HEK293 (cell line): ENCODE measurements at regions not wholly inside any gene's neighbourhood (a gene's known extent, or its start where the extent isn't known, plus 50 kb on each side); places are given as distances from the start of the nearest gene placed in this dataset.
A peak's percentile ranks its signal among the peaks of the same experiment; 100 is the strongest.

Source experiments
- CTCF ChIA-PET: fragments of 350-600 bp; formaldehyde crosslinking; extraction: SDS; loops from one replicate; lab custom pipeline; 2021; ENCODE audit warnings: antibody characterized with exemption; lab: Yijun Ruan, JAX
- POLR2A ChIA-PET: fragments of 300-600 bp; formaldehyde crosslinking; extraction: SDS; loops from one replicate; lab custom pipeline; 2020; ENCODE audit warnings: antibody characterized with exemption, inconsistent platforms; lab: Yijun Ruan, JAX
- H3K27ac ChIP-seq: fragments of 200-500 bp; sonication (Bioruptor generic); 2 replicates; pipeline ENCODE4 v1.5.1; 2014; ENCODE audit warnings: low read depth, low read length, control low read depth, inconsistent platforms; ENCODE audit errors: extremely low read depth
- H3K36me3 ChIP-seq, 2 experiments: fragments of 200-500 bp in 1 of 2; sonication (Bioruptor generic) in 1 of 2; 1 replicate in 1 of 2; 2 replicates in 1 of 2; pipeline ENCODE4 v1.5.1; 2014 to 2017; ENCODE audit warnings: inconsistent platforms in 2 of 2, low read length in 2 of 2; ENCODE audit not compliant: control insufficient read depth in 2 of 2, insufficient read depth in 1 of 2
- H3K4me1 ChIP-seq: fragments of 200-500 bp; sonication (Bioruptor generic); 2 replicates; pipeline ENCODE4 v1.5.1; 2014; ENCODE audit warnings: mild to moderate bottlenecking, low read length, inconsistent platforms; ENCODE audit not compliant: control insufficient read depth, insufficient read depth
- H3K4me3 ChIP-seq: 2 replicates; pipeline ENCODE4 v1.5.1; 2011; ENCODE audit warnings: low read depth, mild to moderate bottlenecking, control low read depth, low read length, moderate library complexity
- H3K9me3 ChIP-seq: fragments of 200-500 bp; sonication (Bioruptor generic); 2 replicates; pipeline ENCODE4 v1.5.1; 2014; ENCODE audit warnings: low read depth, low read length, inconsistent platforms; ENCODE audit not compliant: control insufficient read depth, insufficient read depth
- BCL11A ChIP-seq: fragments of 450-650 bp; formaldehyde crosslinking; IDR thresholded peaks from 2 replicates; pipeline ENCODE4 v1.5.1; 2016; ENCODE audit warnings: low read depth, missing biosample characterization, missing genetic modification characterization
- GLIS1 ChIP-seq: fragments of 450-650 bp; formaldehyde crosslinking; IDR thresholded peaks from 2 replicates; pipeline ENCODE4 v1.5.1; 2016; ENCODE audit warnings: missing biosample characterization, missing genetic modification characterization
- KLF9 ChIP-seq: fragments of 450-650 bp; formaldehyde crosslinking; IDR thresholded peaks from 2 replicates; pipeline ENCODE4 v1.5.1; 2016; ENCODE audit warnings: missing biosample characterization, missing genetic modification characterization, low read depth
- ZNF112 ChIP-seq: fragments of 450-650 bp; formaldehyde crosslinking; IDR thresholded peaks from 2 replicates; pipeline ENCODE4 v1.5.0; 2017; ENCODE audit warnings: missing biosample characterization, missing genetic modification characterization
- ZNF133 ChIP-seq: fragments of 450-650 bp; formaldehyde crosslinking; IDR thresholded peaks from 2 replicates; pipeline ENCODE4 v1.5.1; 2016; ENCODE audit warnings: missing biosample characterization, missing genetic modification characterization
- ZNF146 ChIP-seq: fragments of 450-650 bp; formaldehyde crosslinking; IDR thresholded peaks from 2 replicates; pipeline ENCODE4 v1.5.1; 2016; ENCODE audit warnings: missing biosample characterization, missing genetic modification characterization
- ZNF16 ChIP-seq: fragments of 450-650 bp; formaldehyde crosslinking; IDR thresholded peaks from 2 replicates; pipeline ENCODE4 v1.5.1; 2016; ENCODE audit warnings: low read depth, missing biosample characterization, missing genetic modification characterization
- ZNF169 ChIP-seq: fragments of 450-650 bp; formaldehyde crosslinking; IDR thresholded peaks from 2 replicates; pipeline ENCODE4 v1.5.1; 2016; ENCODE audit warnings: missing biosample characterization, missing genetic modification characterization
- ZNF239 ChIP-seq: fragments of 450-650 bp; formaldehyde crosslinking; IDR thresholded peaks from 2 replicates; pipeline ENCODE4 v1.5.1; 2016; ENCODE audit warnings: missing biosample characterization, missing genetic modification characterization
- ZNF37A ChIP-seq: fragments of 450-650 bp; IDR thresholded peaks from 2 replicates; pipeline ENCODE4 v1.5.1; 2018; ENCODE audit warnings: missing biosample characterization, missing genetic modification characterization
- ZNF433 ChIP-seq: fragments of 450-650 bp; formaldehyde crosslinking; IDR thresholded peaks from 2 replicates; pipeline ENCODE4 v1.5.1; 2016; ENCODE audit warnings: missing biosample characterization, missing genetic modification characterization, low read depth
- ZNF571 ChIP-seq: fragments of 450-650 bp; formaldehyde crosslinking; IDR thresholded peaks from 2 replicates; pipeline ENCODE4 v1.5.0; 2017; ENCODE audit warnings: missing biosample characterization, missing genetic modification characterization
- ZNF623 ChIP-seq: fragments of 450-650 bp; formaldehyde crosslinking; IDR thresholded peaks from 2 replicates; pipeline ENCODE4 v1.5.1; 2016; ENCODE audit warnings: missing biosample characterization, missing genetic modification characterization
- ZNF658 ChIP-seq: fragments of 450-650 bp; formaldehyde crosslinking; IDR thresholded peaks from 2 replicates; pipeline ENCODE4; 2016; ENCODE audit warnings: missing biosample characterization, missing genetic modification characterization
- ZNF768 ChIP-seq: fragments of 450-650 bp; formaldehyde crosslinking; IDR thresholded peaks from 2 replicates; pipeline ENCODE4 v1.5.1; 2018; ENCODE audit warnings: missing biosample characterization, mild to moderate bottlenecking, missing genetic modification characterization
- TF ChIP-seq, protein P1 (sequence below): fragments of 450-650 bp; formaldehyde crosslinking; IDR thresholded peaks from 2 replicates; pipeline ENCODE4 v1.5.1; 2016; ENCODE audit warnings: missing biosample characterization, missing genetic modification characterization, low read depth
- TF ChIP-seq, protein P2 (sequence below): fragments of 450-650 bp; formaldehyde crosslinking; IDR thresholded peaks from 2 replicates; pipeline ENCODE4 v1.5.1; 2017; ENCODE audit warnings: missing biosample characterization, missing genetic modification characterization
- TF ChIP-seq, protein P3 (sequence below): fragments of 450-650 bp; formaldehyde crosslinking; IDR thresholded peaks from 2 replicates; pipeline ENCODE4 v1.5.1; 2016; ENCODE audit warnings: missing biosample characterization, missing genetic modification characterization

DNA sequence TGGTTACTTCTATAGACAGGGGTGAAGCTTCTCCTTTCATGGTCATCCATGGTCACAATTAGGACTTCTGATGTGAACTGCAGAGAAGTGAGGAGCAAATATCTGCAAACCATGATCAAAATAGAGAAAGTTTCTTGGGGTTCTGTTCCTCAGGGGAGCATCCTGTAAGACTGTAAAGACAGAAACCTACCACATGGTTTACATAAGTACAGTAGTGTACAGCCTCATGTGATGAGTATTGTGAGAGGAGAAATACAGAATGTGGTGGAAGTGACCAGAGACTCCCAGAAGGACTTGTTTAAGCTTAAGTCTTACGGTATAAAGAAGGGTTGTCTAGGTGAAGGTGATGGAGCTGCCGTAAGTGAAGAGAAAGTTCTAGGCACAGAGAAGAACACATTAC is 484.7 kb downstream of the LRIG3 start:
- H3K36me3 ChIP-seq, result no peaks in the 10 kb centered on the region
- H3K4me3 ChIP-seq, result no peak overlapping the region
- CTCF ChIA-PET, result interaction anchor here (0.7 kb wide), 1 partner anchor 714 kb away, joined by 3 read pairs; no protein-coding TSS in a partner anchor
- H3K4me1 ChIP-seq, result no peaks in the 10 kb centered on the region
- no peaks in the 10 kb centered on the region for H3K9me3 ChIP-seq
- TF ChIP-seq ZNF146 (tag by site-specific recombination), result no peak
- POLR2A ChIA-PET, result no interaction called here
- H3K27ac ChIP-seq, result no peak overlapping the region

DNA sequence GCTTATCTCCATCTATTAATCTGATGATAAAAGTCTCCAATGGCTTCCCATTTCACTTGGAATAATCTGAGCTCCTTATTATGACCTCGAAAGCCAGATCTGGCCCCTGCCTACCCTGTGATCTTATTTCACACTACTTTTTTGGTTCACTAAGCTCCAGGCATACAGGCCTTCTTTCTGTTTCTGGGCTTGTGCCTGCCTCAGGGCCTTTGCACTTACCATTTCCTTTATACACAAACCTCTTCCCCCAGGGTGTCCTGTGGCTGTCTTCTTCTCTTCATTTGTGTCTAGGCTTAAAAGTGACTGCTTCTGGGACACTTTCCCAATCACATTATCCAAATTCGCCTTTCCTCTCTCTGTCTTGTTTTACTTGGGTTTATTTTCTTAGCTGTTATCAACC is 478.8 kb downstream of the LRIG3 start:
- Histone ChIP-seq H3K9me3 (no peaks in the 10 kb centered on the region), H3K4me1 (no peaks in the 10 kb centered on the region), H3K36me3 (no peaks in the 10 kb centered on the region)
- ChIA-PET CTCF (interaction anchor here (0.6 to 1.3 kb wide), 2 partner anchors 94 to 143 kb away, joined by 3 to 4 read pairs; no protein-coding TSS in a partner anchor), POLR2A (no interaction called here)
- peak; percentile 52; the same call in 1 of the 2 replicates for TF ChIP-seq ZNF623 (tag by site-specific recombination)
- no peak for TF ChIP-seq ZNF133 (tag by site-specific recombination)
- TF ChIP-seq, all 188 proteins: peak for 1
- Histone ChIP-seq H3K27ac (no peak overlapping the region), H3K4me3 (no peak overlapping the region)

DNA sequence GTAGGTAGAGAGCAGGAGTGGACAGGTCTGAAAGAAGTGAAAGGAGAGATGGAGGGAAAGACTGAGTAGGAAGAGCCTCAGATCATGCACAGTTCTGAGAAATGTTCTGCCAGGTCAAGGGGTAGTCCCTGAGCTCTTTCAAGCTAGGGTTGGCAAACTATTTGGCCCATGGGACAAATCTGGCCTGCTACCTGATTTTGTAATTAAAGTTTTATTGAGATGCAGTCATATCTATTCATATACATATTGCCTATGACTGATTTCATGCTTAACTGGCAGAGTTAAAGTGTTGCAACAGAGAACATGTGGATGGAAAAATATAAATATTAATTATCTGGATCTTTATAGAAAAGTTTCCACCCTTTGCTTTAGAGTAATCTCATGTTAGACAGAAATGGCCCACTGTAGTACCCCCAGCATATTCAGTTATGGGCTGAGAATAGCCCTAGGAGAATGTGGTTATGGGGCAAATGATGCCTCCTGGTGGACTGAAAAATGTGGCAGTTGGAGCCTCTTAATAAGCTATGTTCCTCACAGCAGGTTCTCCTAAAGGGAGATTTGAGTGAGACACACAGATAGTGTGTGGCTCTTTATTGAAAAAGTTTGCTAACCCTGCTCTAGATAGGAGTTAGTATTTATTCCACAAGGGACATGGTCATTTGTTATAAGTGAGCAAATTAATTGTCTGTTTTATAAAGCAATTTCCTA is 476.9 kb downstream of the LRIG3 start:
- TF ChIP-seq GLIS1 (no peak), KLF9 (tag by site-specific recombination) (no peak), BCL11A (tag by site-specific recombination) (no peak), ZNF16 (tag by site-specific recombination) (no peak), ZNF433 (no peak), ZNF239 (no peak), ZNF112 (tag by site-specific recombination) (no peak), ZNF658 (tag by site-specific recombination) (no peak), ZNF169 (tag by site-specific recombination) (no peak), ZNF37A (tag by site-specific recombination) (no peak), ZNF768 (tag by site-specific recombination) (no peak), ZNF571 (tag by site-specific recombination) (no peak)
- TF ChIP-seq, protein P1, sequence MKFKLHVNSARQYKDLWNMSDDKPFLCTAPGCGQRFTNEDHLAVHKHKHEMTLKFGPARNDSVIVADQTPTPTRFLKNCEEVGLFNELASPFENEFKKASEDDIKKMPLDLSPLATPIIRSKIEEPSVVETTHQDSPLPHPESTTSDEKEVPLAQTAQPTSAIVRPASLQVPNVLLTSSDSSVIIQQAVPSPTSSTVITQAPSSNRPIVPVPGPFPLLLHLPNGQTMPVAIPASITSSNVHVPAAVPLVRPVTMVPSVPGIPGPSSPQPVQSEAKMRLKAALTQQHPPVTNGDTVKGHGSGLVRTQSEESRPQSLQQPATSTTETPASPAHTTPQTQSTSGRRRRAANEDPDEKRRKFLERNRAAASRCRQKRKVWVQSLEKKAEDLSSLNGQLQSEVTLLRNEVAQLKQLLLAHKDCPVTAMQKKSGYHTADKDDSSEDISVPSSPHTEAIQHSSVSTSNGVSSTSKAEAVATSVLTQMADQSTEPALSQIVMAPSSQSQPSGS (tag by site-specific recombination), result no peak
- TF ChIP-seq, protein P2, sequence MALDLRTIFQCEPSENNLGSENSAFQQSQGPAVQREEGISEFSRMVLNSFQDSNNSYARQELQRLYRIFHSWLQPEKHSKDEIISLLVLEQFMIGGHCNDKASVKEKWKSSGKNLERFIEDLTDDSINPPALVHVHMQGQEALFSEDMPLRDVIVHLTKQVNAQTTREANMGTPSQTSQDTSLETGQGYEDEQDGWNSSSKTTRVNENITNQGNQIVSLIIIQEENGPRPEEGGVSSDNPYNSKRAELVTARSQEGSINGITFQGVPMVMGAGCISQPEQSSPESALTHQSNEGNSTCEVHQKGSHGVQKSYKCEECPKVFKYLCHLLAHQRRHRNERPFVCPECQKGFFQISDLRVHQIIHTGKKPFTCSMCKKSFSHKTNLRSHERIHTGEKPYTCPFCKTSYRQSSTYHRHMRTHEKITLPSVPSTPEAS (tag by site-specific recombination), result no peak
- TF ChIP-seq, protein P3, sequence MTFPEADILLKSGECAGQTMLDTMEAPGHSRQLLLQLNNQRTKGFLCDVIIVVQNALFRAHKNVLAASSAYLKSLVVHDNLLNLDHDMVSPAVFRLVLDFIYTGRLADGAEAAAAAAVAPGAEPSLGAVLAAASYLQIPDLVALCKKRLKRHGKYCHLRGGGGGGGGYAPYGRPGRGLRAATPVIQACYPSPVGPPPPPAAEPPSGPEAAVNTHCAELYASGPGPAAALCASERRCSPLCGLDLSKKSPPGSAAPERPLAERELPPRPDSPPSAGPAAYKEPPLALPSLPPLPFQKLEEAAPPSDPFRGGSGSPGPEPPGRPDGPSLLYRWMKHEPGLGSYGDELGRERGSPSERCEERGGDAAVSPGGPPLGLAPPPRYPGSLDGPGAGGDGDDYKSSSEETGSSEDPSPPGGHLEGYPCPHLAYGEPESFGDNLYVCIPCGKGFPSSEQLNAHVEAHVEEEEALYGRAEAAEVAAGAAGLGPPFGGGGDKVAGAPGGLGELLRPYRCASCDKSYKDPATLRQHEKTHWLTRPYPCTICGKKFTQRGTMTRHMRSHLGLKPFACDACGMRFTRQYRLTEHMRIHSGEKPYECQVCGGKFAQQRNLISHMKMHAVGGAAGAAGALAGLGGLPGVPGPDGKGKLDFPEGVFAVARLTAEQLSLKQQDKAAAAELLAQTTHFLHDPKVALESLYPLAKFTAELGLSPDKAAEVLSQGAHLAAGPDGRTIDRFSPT (tag by site-specific recombination), result no peak
- no peaks in the 10 kb centered on the region for H3K9me3 ChIP-seq
- no peak overlapping the region for H3K4me3 ChIP-seq
- POLR2A ChIA-PET, result no interaction called here
- no peak overlapping the region for H3K27ac ChIP-seq
- no peaks in the 10 kb centered on the region for H3K4me1 ChIP-seq
- CTCF ChIA-PET, result interaction anchor here (0.6 to 3.9 kb wide), 11 partner anchors 10 to 1203 kb away, joined by 3 to 14 read pairs (median 3); no protein-coding TSS in a partner anchor
- no peaks in the 10 kb centered on the region for H3K36me3 ChIP-seq
